Heart right ventricle (tissue), 16 donors: ENCODE measurements at regions not wholly inside any gene's neighbourhood (a gene's known extent, or its start where the extent isn't known, plus 50 kb on each side); places are given as distances from the start of the nearest gene placed in this dataset.

Experiments used
- ATAC-seq, 8 donors: fragments of 200-7000 bp; cut with Tn5 transposase; one replicate each; pipeline ENCODE4 v1.9.1; 2020; ENCODE audit warnings: mild to moderate bottlenecking in 8 of 8, moderate library complexity in 8 of 8, moderate number of reproducible peaks in 1 of 8
- DNase-seq, 2 donors: peaks; one replicate each; pipeline ENCODE4 v3.0.0-alpha.2; 2020
- H3K27ac ChIP-seq, 10 donors: fragments of 200-600 bp; sonication (generic) in 2 of 10; one replicate each; pipeline versions ENCODE4 v1.5.0 to v1.8.0; 2020 to 2022; ENCODE audit warnings: mild to moderate bottlenecking in 3 of 10
- H3K27me3 ChIP-seq, 7 donors: fragments of 200-600 bp; one replicate each; pipeline ENCODE4 v1.8.0; 2021 to 2022; ENCODE audit warnings: mild to moderate bottlenecking in 2 of 7
- H3K36me3 ChIP-seq, 9 donors: fragments of 200-600 bp; sonication (generic) in 1 of 9; one replicate each; pipeline versions ENCODE4 v1.5.0 to v1.8.0; 2020 to 2022; ENCODE audit warnings: mild to moderate bottlenecking in 2 of 9
- H3K4me1 ChIP-seq, 9 donors: fragments of 200-600 bp; sonication (generic) in 1 of 9; one replicate each; pipeline versions ENCODE4 v1.5.0 to v1.8.0; 2020 to 2022; ENCODE audit warnings: mild to moderate bottlenecking in 4 of 9
- H3K4me3 ChIP-seq, 10 donors: fragments of 200-600 bp; sonication (generic) in 2 of 10; one replicate each; pipeline versions ENCODE4 v1.5.0 to v1.8.0; 2020 to 2022; ENCODE audit warnings: mild to moderate bottlenecking in 7 of 10, moderate library complexity in 2 of 10
- H3K9me3 ChIP-seq, 11 donors: fragments of 200-600 bp in 10 of 11; sonication (generic) in 2 of 11; one replicate each; pipeline versions ENCODE4 v1.5.0 to v1.8.0; 2013 to 2022; ENCODE audit warnings: mild to moderate bottlenecking in 2 of 11, control low read depth in 1 of 11, moderate library complexity in 1 of 11
- WGBS, 2 donors: extraction: QIAGEN DNeasy Blood & Tissue Kit; methylation state at CpG; one replicate each; pipeline ENCODE4 v1.1.7; 2013; ENCODE audit warnings: inconsistent platforms in 1 of 2; 5-methylcytosine and 5-hydroxymethylcytosine counted together
- intact Hi-C, 10 donors: fragments of 100-400 bp; cut with DNase I; formaldehyde crosslinking; loops; one replicate each; pipeline versions ENCODE4 v1.11.1 to v1.14.2; 2022
- TF ChIP-seq, protein P1 (sequence below), 9 donors: fragments of 200-600 bp; sonication (generic) in 2 of 9; IDR thresholded peaks; one replicate each; pipeline versions ENCODE4 v1.5.0 to v1.8.0; 2021 to 2022; ENCODE audit warnings: antibody characterized with exemption in 9 of 9, mild to moderate bottlenecking in 5 of 9, moderate library complexity in 1 of 9
- donor health status: Arrhythmogenic right ventricular cardiomyopathy.
- donor health status: ischemic (EF 13 %, LVEDD 7.1; RV severe dilation, severe dysfunction).
- donor health status: healthy with polysubstance abuse.
- donor health status: DM: no; HTN: yes; CAD: no.
- donor health status: DM: no; HTN: no; CAD: no.
- donor health status: ischemic (EF 25% LVEDD 6.9; RV normal size, moderate dysfunction).
- donor health status: ischemic (EF 25% LVEDD 5.7; RV mildly dilated, moderate dysfunction).
- donor health status: healthy.
- donor health status: DM: yes; HTN: yes; CAD: no.
- donor health status: Ischemic cardiomyopathy.
- donor health status: ischemic (EF 35%, LVEDD 5.7; RV mildly dilated, moderate dysfunction).
- donor health status: nonischemic (EF 11% LVEDD 7.7; RV severe dilation, severe dysfunction).
- donor health status: DM: yes; HTN: yes; CAD: no.
- donor health status: PGD.
- donor health status: ischemic (EF 29% LVEDD 5.4; RV normal size, mild dysfunction).
- donor health status: nonischemic (EF 23%, LVEDD 6.1; RV moderate dilation, normal function).

DNA sequence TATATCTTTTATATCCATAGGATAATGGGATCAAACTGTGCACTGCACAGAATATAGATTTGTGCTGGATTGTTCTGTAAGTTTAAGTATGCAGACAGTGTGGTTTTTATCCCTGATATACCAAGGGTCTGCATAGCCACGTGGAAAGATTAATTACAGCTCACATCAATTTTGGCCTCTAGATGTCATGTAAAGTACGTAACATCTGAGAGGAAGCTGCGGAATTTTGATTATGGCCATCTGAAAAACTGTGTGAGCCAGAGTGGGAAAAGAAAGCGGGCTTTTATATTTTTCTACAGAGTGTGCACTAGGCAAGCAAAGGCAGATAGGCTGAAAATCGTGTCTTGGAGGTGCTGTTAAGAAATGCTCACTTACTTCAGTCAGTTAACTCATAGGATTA lies 562.7 kb downstream of the GBE1 start:
- intact Hi-C loops = loop anchor here in 1 of 10 donors (5.0 kb wide), 1 partner anchor 729 kb away; no protein-coding TSS in a partner anchor
- TF ChIP-seq, protein P1, sequence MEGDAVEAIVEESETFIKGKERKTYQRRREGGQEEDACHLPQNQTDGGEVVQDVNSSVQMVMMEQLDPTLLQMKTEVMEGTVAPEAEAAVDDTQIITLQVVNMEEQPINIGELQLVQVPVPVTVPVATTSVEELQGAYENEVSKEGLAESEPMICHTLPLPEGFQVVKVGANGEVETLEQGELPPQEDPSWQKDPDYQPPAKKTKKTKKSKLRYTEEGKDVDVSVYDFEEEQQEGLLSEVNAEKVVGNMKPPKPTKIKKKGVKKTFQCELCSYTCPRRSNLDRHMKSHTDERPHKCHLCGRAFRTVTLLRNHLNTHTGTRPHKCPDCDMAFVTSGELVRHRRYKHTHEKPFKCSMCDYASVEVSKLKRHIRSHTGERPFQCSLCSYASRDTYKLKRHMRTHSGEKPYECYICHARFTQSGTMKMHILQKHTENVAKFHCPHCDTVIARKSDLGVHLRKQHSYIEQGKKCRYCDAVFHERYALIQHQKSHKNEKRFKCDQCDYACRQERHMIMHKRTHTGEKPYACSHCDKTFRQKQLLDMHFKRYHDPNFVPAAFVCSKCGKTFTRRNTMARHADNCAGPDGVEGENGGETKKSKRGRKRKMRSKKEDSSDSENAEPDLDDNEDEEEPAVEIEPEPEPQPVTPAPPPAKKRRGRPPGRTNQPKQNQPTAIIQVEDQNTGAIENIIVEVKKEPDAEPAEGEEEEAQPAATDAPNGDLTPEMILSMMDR (IDR thresholded peaks at IDR 0.05) = no peak
- H3K27ac ChIP-seq = no peak overlapping the region
- H3K9me3 ChIP-seq = no peaks in the 10 kb centered on the region
- no peaks in the 10 kb centered on the region for H3K4me1 ChIP-seq
- no peak for DNase-seq
- ATAC-seq = no peak
- H3K4me3 ChIP-seq = no peak overlapping the region
- 35 to 44% methylated on average over 5 of the region's 5 CpGs for WGBS, 2 donors
- no peaks in the 10 kb centered on the region for H3K36me3 ChIP-seq
- no peaks in the 10 kb centered on the region for H3K27me3 ChIP-seq

DNA sequence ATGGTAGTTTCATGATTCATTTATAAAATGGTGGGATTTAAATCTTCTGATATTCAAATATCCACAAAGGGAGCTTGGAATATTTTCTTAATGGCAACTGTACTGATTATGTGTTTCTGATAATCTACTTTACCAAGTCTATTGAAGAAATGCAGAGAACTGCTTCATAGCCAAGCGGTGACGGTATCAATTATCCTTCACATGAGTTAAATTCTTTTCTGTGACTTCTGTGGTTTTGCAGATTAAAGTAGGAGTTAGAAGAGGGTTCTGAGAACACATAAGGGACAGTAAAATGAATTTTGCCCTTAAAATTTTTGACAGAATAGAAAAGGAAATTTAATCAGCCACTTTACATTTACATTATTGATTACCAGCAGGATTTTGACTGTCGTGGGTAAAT lies 563.2 kb downstream of the GBE1 start:
- H3K36me3 ChIP-seq = no peaks in the 10 kb centered on the region
- 69 to 74% methylated on average over 3 of the region's 3 CpGs for WGBS, 2 donors
- TF ChIP-seq, protein P1 (IDR thresholded peaks at IDR 0.05) = no peak
- intact Hi-C loops = loop anchor here in 1 of 10 donors (5.0 kb wide), 1 partner anchor 729 kb away; no protein-coding TSS in a partner anchor
- no peaks in the 10 kb centered on the region for H3K4me1 ChIP-seq
- H3K4me3 ChIP-seq = no peak overlapping the region
- H3K27ac ChIP-seq = no peak overlapping the region
- DNase-seq = no peak
- no peaks in the 10 kb centered on the region for H3K9me3 ChIP-seq
- no peaks in the 10 kb centered on the region for H3K27me3 ChIP-seq
- ATAC-seq = no peak

DNA sequence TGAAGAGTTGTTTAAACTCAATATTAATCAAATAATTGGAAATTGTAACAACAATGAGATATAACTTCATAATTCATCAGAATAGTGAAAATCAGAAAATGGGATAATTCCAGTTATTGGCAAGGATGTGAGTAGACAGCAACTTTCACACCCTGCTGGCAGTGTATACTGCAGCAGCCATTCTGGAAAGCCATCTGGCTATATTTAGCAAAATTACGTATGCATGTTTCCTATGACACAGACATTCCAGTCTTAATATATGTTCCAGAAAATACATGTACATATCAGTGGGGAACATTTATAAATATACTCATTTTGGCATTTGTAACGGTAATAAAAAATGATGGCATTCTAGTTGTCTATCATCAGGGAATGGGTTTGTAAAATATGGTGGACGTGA lies 564.1 kb downstream of the GBE1 start:
- no peak overlapping the region for H3K27ac ChIP-seq
- H3K4me3 ChIP-seq = no peak overlapping the region
- H3K9me3 ChIP-seq = no peaks in the 10 kb centered on the region
- H3K27me3 ChIP-seq = no peaks in the 10 kb centered on the region
- H3K4me1 ChIP-seq = no peaks in the 10 kb centered on the region
- intact Hi-C loops = loop anchor here in 1 of 10 donors (5.0 kb wide), 1 partner anchor 730 kb away; no protein-coding TSS in a partner anchor
- H3K36me3 ChIP-seq = no peaks in the 10 kb centered on the region
- 40 to 43% methylated on average over 3 of the region's 3 CpGs for whole genome bisulfite sequencing, 2 donors
- ATAC-seq (no peak), DNase-seq (no peak)
- TF ChIP-seq, protein P1 (IDR thresholded peaks at IDR 0.05) = no peak

DNA sequence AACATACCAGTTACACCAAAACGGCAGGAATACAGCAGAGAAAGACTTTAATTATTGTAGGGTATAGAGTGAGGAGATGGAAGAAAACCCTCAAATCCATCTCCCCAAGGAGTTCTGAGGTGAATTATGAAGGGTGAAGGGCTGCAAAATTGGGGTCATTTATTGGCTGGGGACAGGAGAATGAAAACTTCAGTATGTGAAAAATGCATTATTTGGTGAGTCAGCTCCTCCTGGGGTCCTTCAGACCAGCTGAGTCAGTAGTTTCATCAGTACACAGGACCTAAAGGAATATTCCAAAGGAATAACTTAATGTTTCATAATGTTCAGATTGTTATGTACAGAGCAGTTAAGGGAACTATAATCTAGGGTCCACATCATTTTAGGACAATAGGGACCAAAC lies 566.0 kb downstream of the GBE1 start:
- no peaks in the 10 kb centered on the region for H3K9me3 ChIP-seq
- ATAC-seq (no peak), DNase-seq (no peak)
- intact Hi-C loops = loop anchor here in 1 of 10 donors (5.0 kb wide), 1 partner anchor 732 kb away; no protein-coding TSS in a partner anchor
- H3K27ac ChIP-seq = no peak overlapping the region
- H3K27me3 ChIP-seq = no peaks in the 10 kb centered on the region
- H3K36me3 ChIP-seq = no peaks in the 10 kb centered on the region
- no peaks in the 10 kb centered on the region for H3K4me1 ChIP-seq
- TF ChIP-seq, protein P1 (IDR thresholded peaks at IDR 0.05) = no peak
- no peak overlapping the region for H3K4me3 ChIP-seq
- 88 to 93% methylated on average over 1 of the region's 1 CpG for WGBS, 2 donors
